ENCODE measurements at regions not wholly inside any gene's neighbourhood (a gene's known extent, or its start where the extent isn't known, plus 50 kb on each side); places are given as distances from the start of the nearest gene placed in this dataset.

DNA sequence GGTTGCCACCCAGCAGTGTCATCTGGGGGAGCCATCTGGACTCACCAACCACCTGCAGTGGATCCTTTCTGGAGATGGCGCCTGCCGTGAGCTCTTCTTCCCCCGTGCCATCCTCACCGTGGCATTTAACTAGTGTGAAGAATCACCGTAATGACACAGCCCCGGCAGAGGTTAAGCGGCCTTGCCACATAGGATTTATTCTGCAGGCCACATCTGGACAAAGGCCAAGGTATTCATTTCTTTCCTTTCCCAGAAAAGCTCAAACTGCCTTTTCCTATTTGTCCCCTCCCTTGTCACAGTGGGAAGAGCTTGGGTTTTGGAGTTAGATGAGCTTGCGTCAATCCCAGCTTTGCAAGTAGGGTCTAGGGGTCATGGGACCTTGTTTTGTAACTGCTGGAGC, 88.4 kb downstream of the PXDC1 start:
- TF ChIP-seq, protein P1, sequence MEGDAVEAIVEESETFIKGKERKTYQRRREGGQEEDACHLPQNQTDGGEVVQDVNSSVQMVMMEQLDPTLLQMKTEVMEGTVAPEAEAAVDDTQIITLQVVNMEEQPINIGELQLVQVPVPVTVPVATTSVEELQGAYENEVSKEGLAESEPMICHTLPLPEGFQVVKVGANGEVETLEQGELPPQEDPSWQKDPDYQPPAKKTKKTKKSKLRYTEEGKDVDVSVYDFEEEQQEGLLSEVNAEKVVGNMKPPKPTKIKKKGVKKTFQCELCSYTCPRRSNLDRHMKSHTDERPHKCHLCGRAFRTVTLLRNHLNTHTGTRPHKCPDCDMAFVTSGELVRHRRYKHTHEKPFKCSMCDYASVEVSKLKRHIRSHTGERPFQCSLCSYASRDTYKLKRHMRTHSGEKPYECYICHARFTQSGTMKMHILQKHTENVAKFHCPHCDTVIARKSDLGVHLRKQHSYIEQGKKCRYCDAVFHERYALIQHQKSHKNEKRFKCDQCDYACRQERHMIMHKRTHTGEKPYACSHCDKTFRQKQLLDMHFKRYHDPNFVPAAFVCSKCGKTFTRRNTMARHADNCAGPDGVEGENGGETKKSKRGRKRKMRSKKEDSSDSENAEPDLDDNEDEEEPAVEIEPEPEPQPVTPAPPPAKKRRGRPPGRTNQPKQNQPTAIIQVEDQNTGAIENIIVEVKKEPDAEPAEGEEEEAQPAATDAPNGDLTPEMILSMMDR (IDR thresholded peaks at IDR 0.05; ENCODE audit: low read length): no peak
- TF ChIP-seq EZH2 (optimal IDR thresholded peaks at IDR 0.05; ENCODE audit: low read depth, low read length): no peak
- TF ChIP-seq EZH2phosphoT487 (IDR thresholded peaks at IDR 0.05; ENCODE audit: low read length): no peak
